ENCODE measurements at regions not wholly inside any gene's neighbourhood (a gene's known extent, or its start where the extent isn't known, plus 50 kb on each side); places are given as distances from the start of the nearest gene placed in this dataset.

DNA sequence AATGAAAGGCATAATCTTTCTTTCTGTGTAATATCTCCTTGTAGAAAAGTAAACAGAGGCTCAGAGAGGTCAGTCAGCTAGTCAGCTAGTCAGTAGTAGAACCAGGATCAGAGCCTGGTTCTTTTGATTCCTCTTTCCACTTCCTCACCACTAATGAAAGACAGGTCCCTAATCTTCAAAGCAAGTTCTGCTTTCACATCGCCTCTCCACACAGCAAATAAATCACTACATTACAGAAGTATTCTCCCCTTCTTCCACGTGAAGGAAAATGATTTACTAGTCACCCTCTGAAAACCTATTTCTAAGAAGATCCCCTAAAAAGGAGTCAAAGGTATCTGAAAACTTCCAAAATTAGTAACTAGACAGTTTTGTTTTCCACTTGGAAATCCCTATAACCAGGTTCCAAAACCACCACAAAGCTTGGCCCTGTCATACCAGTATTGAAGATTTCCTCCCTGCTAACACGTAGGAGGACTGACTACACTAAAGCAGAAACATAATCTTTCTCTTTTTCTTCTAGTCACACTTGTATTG lies 140.5 kb upstream of the TARS1 start:
- no peaks in the 10 kb centered on the region for H3K9me3 ChIP-seq (ENCODE audit: insufficient read depth, low read length)
- no peaks in the 10 kb centered on the region for H3K27me3 ChIP-seq (ENCODE audit: insufficient read depth, insufficient read length)
- H3K4me3 ChIP-seq (ENCODE audit: insufficient read length, low read depth): no peak overlapping the region
- H3K4me1 ChIP-seq (ENCODE audit: insufficient read depth, insufficient read length): no peaks in the 10 kb centered on the region
- no peak for DNase-seq (ENCODE audit: low read depth, low spot score)
- no peaks in the 10 kb centered on the region for H3K36me3 ChIP-seq (ENCODE audit: insufficient read depth, insufficient read length, low read length)
- TF ChIP-seq YY1 (IDR thresholded peaks at IDR 0.05; ENCODE audit: insufficient read depth, insufficient read length) (no peak), ZNF274 (IDR thresholded peaks at IDR 0.05; ENCODE audit: low read depth, low read length) (no peak), SUZ12 (IDR thresholded peaks at IDR 0.05; ENCODE audit: extremely low read depth, insufficient read depth, insufficient read length) (no peak)
- no peak overlapping the region for H3K9ac ChIP-seq (ENCODE audit: insufficient read length, low read depth)

- no peak for DNase-seq (ENCODE audit: low read depth, low spot score)
- H3K9me3 ChIP-seq (ENCODE audit: insufficient read depth, low read length): no peaks in the 10 kb centered on the region
- H3K27me3 ChIP-seq (ENCODE audit: insufficient read depth, insufficient read length): no peaks in the 10 kb centered on the region
- H3K9ac ChIP-seq (ENCODE audit: insufficient read length, low read depth): no peak overlapping the region
- no peak for TF ChIP-seq SUZ12 (IDR thresholded peaks at IDR 0.05; ENCODE audit: extremely low read depth, insufficient read depth, insufficient read length)
- TF ChIP-seq YY1 (IDR thresholded peaks at IDR 0.05; ENCODE audit: insufficient read depth, insufficient read length): no peak
- no peak for TF ChIP-seq ZNF274 (IDR thresholded peaks at IDR 0.05; ENCODE audit: low read depth, low read length)
- no peak overlapping the region for H3K4me3 ChIP-seq (ENCODE audit: insufficient read length, low read depth)
- no peaks in the 10 kb centered on the region for H3K4me1 ChIP-seq (ENCODE audit: insufficient read depth, insufficient read length)
- no peaks in the 10 kb centered on the region for H3K36me3 ChIP-seq (ENCODE audit: insufficient read depth, insufficient read length, low read length)
Measured at GRCh38 chr5:33303579-33304095, 137.1 kb upstream of the TARS1 start.

GRCh38 chr5:33304601-33305000 lies 136.2 kb upstream of the TARS1 start:
- Histone ChIP-seq H3K4me3 (ENCODE audit: insufficient read length, low read depth) (no peak overlapping the region), H3K27me3 (ENCODE audit: insufficient read depth, insufficient read length) (no peaks in the 10 kb centered on the region), H3K9ac (ENCODE audit: insufficient read length, low read depth) (no peak overlapping the region), H3K4me1 (ENCODE audit: insufficient read depth, insufficient read length) (no peaks in the 10 kb centered on the region), H3K9me3 (ENCODE audit: insufficient read depth, low read length) (no peaks in the 10 kb centered on the region), H3K36me3 (ENCODE audit: insufficient read depth, insufficient read length, low read length) (no peaks in the 10 kb centered on the region)
- no peak for DNase-seq (ENCODE audit: low read depth, low spot score)
- TF ChIP-seq ZNF274 (IDR thresholded peaks at IDR 0.05; ENCODE audit: low read depth, low read length) (no peak), YY1 (IDR thresholded peaks at IDR 0.05; ENCODE audit: insufficient read depth, insufficient read length) (no peak), SUZ12 (IDR thresholded peaks at IDR 0.05; ENCODE audit: extremely low read depth, insufficient read depth, insufficient read length) (no peak)

GRCh38 chr5:33305572-33305971 lies 135.2 kb upstream of the TARS1 start:
- DNase-seq (ENCODE audit: low read depth, low spot score): no peak
- Histone ChIP-seq H3K27me3 (ENCODE audit: insufficient read depth, insufficient read length) (no peaks in the 10 kb centered on the region), H3K4me1 (ENCODE audit: insufficient read depth, insufficient read length) (no peaks in the 10 kb centered on the region), H3K36me3 (ENCODE audit: insufficient read depth, insufficient read length, low read length) (no peaks in the 10 kb centered on the region), H3K9me3 (ENCODE audit: insufficient read depth, low read length) (no peaks in the 10 kb centered on the region), H3K4me3 (ENCODE audit: insufficient read length, low read depth) (no peak overlapping the region), H3K9ac (ENCODE audit: insufficient read length, low read depth) (no peak overlapping the region)
- TF ChIP-seq YY1 (IDR thresholded peaks at IDR 0.05; ENCODE audit: insufficient read depth, insufficient read length) (no peak), ZNF274 (IDR thresholded peaks at IDR 0.05; ENCODE audit: low read depth, low read length) (no peak), SUZ12 (IDR thresholded peaks at IDR 0.05; ENCODE audit: extremely low read depth, insufficient read depth, insufficient read length) (no peak)

- Histone ChIP-seq H3K9me3 (ENCODE audit: insufficient read depth, low read length) (no peaks in the 10 kb centered on the region), H3K27me3 (ENCODE audit: insufficient read depth, insufficient read length) (no peaks in the 10 kb centered on the region), H3K4me1 (ENCODE audit: insufficient read depth, insufficient read length) (no peaks in the 10 kb centered on the region), H3K4me3 (ENCODE audit: insufficient read length, low read depth) (no peak overlapping the region), H3K9ac (ENCODE audit: insufficient read length, low read depth) (no peak overlapping the region), H3K36me3 (ENCODE audit: insufficient read depth, insufficient read length, low read length) (no peaks in the 10 kb centered on the region)
- no peak for TF ChIP-seq SUZ12 (IDR thresholded peaks at IDR 0.05; ENCODE audit: extremely low read depth, insufficient read depth, insufficient read length)
- no peak for TF ChIP-seq YY1 (IDR thresholded peaks at IDR 0.05; ENCODE audit: insufficient read depth, insufficient read length)
- no peak for TF ChIP-seq ZNF274 (IDR thresholded peaks at IDR 0.05; ENCODE audit: low read depth, low read length)
- DNase-seq (ENCODE audit: low read depth, low spot score): no peak
Measured at GRCh38 chr5:33306758-33307157, 134.0 kb upstream of the TARS1 start.

GRCh38 chr5:33308586-33308985 lies 132.2 kb upstream of the TARS1 start:
- Histone ChIP-seq H3K9ac (ENCODE audit: insufficient read length, low read depth) (no peak overlapping the region), H3K4me1 (ENCODE audit: insufficient read depth, insufficient read length) (no peaks in the 10 kb centered on the region), H3K4me3 (ENCODE audit: insufficient read length, low read depth) (no peak overlapping the region), H3K36me3 (ENCODE audit: insufficient read depth, insufficient read length, low read length) (no peaks in the 10 kb centered on the region), H3K9me3 (ENCODE audit: insufficient read depth, low read length) (no peaks in the 10 kb centered on the region), H3K27me3 (ENCODE audit: insufficient read depth, insufficient read length) (no peaks in the 10 kb centered on the region)
- no peak for TF ChIP-seq YY1 (IDR thresholded peaks at IDR 0.05; ENCODE audit: insufficient read depth, insufficient read length)
- no peak for TF ChIP-seq SUZ12 (IDR thresholded peaks at IDR 0.05; ENCODE audit: extremely low read depth, insufficient read depth, insufficient read length)
- no peak for TF ChIP-seq ZNF274 (IDR thresholded peaks at IDR 0.05; ENCODE audit: low read depth, low read length)
- DNase-seq (ENCODE audit: low read depth, low spot score): no peak

- Histone ChIP-seq H3K9me3 (ENCODE audit: insufficient read depth, low read length) (no peaks in the 10 kb centered on the region), H3K4me1 (ENCODE audit: insufficient read depth, insufficient read length) (no peaks in the 10 kb centered on the region), H3K4me3 (ENCODE audit: insufficient read length, low read depth) (no peak overlapping the region), H3K36me3 (ENCODE audit: insufficient read depth, insufficient read length, low read length) (no peaks in the 10 kb centered on the region), H3K9ac (ENCODE audit: insufficient read length, low read depth) (no peak overlapping the region), H3K27me3 (ENCODE audit: insufficient read depth, insufficient read length) (no peaks in the 10 kb centered on the region)
- no peak for TF ChIP-seq ZNF274 (IDR thresholded peaks at IDR 0.05; ENCODE audit: low read depth, low read length)
- TF ChIP-seq SUZ12 (IDR thresholded peaks at IDR 0.05; ENCODE audit: extremely low read depth, insufficient read depth, insufficient read length): no peak
- TF ChIP-seq YY1 (IDR thresholded peaks at IDR 0.05; ENCODE audit: insufficient read depth, insufficient read length): no peak
- no peak for DNase-seq (ENCODE audit: low read depth, low spot score)
Measured at GRCh38 chr5:33309068-33309467, 131.7 kb upstream of the TARS1 start.
